HG02840 (cell line): ENCODE measurements at regions not wholly inside any gene's neighbourhood (a gene's known extent, or its start where the extent isn't known, plus 50 kb on each side); places are given as distances from the start of the nearest gene placed in this dataset.
"Not testable (repeated sequence)": the region's sequence is repeated elsewhere in the genome, so short reads cannot be mapped to it uniquely, and the experiment has no call there.

Experiments
- ATAC-seq: cut with Tn5 transposase; IDR thresholded peaks from one replicate; pipeline ENCODE4 v1.9.1; 2021; ENCODE audit warnings: mild to moderate bottlenecking, moderate library complexity, moderate number of reproducible peaks; ENCODE audit not compliant: unreplicated experiment, low FRiP score

GRCh38 chr1:187928696-187929095 is 1099.9 kb downstream of the PLA2G4A start:
- ATAC-seq: no peak

- no peak for ATAC-seq
Measured at GRCh38 chr1:187931776-187932175, 1103.0 kb downstream of the PLA2G4A start.

DNA sequence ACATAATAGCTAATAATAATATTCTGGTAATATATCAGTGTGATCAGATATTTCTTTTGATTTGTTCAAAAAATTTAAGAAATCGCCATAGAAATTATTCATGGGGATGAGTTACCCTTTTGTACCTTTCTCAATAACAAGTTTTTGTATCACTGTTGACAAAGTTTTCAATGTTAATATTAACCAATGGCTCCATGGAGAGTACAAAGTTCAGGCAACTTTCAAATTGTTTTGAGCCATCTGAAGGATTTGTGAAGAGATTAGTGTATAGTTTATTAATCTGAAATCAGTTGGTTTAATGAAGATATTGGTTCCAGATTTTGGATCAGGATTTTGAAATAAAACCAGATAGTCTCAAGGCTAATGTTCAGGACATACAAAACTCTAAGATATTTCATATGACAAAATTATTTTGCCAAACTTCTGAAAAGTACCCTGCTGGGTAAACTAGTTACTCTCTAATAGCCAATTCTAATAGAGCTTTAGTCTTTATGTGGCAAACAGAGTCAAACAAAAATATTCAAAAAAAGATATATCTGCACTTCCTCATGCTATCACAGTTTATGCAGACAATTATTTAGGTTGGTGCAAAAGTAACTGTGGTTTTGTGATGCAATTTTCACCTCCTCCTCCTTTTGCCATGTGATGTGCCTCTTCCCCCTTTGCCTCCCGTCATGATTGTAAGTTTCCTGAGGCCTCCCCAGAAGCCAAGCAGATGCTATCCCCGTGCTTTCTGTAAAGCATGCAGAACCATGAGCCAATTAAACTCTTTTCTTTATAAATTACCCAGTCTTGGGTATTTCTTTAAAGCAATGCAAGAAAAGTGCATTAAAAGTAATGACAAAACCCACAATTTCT is 1105.0 kb downstream of the PLA2G4A start:
- ATAC-seq: no peak

GRCh38 chr1:187936667-187937066 is 1107.9 kb downstream of the PLA2G4A start:
- no peak for ATAC-seq

DNA sequence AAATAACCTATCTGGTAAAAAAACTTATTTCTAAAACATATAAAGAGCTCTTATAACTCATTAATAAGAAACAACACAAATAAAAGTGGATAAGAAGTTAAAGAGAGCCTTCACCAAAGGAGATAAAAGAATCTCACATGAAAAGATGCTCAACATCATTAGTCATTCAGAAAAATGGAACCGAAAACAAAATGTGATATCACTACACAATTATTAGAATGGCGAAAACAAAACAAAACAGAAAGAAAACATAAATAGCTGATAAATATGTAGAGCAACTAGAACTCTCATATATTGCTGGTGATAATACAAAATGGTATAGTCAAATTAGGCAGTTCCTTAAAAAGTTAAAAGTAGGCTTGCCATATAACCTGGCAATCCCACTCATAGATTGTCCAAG is 1109.3 kb downstream of the PLA2G4A start:
- no peak for ATAC-seq

GRCh38 chr1:187942986-187943385 is 1114.2 kb downstream of the PLA2G4A start:
- ATAC-seq: no peak

- ATAC-seq: no peak
Measured at GRCh38 chr1:187943606-187944403, 1115.1 kb downstream of the PLA2G4A start.

- not testable (repeated sequence) for ATAC-seq
Measured at GRCh38 chr1:187946661-187947060, 1117.9 kb downstream of the PLA2G4A start.

DNA sequence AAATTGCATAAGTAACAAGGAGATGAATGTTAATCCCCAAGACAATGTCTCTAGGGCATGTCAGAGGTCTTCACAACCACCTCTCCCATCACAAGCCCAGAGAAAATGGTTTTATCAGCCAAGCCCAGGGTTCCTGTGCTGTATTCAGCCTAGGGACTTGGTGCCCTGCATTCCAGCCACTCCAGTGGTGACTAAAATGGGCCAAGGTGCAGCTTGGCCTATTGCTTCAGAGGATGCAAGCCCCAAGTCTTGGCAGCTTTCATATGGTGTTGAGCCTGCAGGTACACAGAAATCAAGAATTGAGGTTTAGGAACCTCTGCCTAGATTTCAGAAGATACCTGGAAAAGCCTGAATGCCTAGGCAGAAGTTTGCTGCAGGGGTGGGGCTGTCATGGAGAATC is 1118.6 kb downstream of the PLA2G4A start:
- no peak for ATAC-seq

- no peak for ATAC-seq
Measured at GRCh38 chr1:187948170-187948794, 1119.5 kb downstream of the PLA2G4A start.

GRCh38 chr1:187949567-187949966 is 1120.8 kb downstream of the PLA2G4A start:
- ATAC-seq: no peak

DNA sequence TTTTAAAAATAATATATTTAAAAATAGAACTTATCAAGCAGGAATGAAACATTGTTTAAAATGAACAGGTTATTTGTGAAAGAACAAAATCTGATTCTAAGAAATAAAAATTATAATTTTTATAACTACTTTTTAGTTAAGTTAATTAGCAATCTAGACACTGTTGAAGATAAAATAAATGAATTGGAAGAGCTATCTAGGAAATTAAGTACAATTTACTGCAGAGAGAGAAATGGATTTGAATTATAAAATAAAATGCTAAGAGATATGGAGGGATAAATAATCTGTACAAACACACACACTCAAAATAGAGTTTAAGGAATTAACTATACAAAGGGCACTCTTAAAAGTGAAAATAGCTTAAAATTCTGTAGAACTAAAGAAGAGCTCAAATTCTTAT is 1123.1 kb downstream of the PLA2G4A start:
- no peak for ATAC-seq

DNA sequence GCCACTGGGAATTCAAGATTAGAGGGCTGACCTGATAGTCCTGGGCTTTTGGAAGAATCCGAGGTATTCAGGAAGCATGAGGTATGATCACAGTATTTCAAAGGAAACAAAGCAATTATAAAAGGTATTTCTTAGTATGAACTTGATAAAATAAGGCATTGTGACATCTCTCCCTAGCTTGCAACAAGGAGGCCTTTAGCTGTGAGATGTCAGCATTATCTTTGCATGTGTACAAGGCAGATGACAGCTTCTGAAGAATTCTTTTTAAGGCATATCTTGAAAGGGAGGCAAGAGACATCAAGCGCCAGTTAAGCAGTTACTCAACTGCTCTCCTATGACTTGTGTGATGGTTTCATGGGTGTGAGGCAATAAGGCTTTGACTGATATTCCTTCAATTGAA is 1123.7 kb downstream of the PLA2G4A start:
- no peak for ATAC-seq

DNA sequence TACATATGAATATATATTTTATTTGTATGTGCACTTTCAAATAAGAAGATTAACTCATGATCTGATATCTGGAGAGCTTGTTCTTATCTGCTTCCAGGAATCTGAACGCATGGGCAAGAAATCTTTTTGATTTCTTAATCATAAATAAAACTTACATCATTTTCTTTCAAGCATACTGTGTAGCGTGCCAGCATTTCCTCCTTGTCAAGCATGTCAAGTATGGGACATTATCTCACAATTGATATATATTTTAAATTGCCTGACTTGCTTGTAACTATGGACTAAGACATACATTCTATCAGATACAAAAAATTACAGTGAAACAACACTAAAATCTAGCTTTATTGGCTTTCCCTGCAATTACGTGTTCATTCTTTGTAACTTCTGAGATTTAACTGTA is 1128.2 kb downstream of the PLA2G4A start:
- ATAC-seq: no peak

- no peak for ATAC-seq
Measured at GRCh38 chr1:187958207-187958606, 1129.5 kb downstream of the PLA2G4A start.

- ATAC-seq: no peak
Measured at GRCh38 chr1:187959062-187959461, 1130.3 kb downstream of the PLA2G4A start.

GRCh38 chr1:187960125-187960638 is 1131.4 kb downstream of the PLA2G4A start:
- ATAC-seq: no peak

DNA sequence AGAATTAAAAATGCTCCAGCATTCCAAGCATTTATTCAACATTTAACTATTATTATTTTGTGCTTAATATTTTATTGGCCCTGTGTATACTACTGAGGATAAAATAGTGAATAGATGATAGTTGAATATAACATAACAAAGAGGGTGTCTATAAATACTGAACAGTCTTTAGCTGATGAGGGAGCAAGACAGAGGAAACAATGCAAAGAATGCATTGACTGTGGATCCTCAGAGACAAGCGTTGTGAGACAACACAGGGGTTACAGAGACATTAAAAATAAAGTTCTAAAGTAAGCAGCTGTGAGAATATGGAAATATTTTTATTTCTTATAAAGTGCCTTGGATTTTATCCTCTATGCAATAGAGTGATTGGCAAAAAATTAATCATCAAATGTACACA is 1133.1 kb downstream of the PLA2G4A start:
- ATAC-seq: no peak

GRCh38 chr1:187971851-187972250 is 1143.1 kb downstream of the PLA2G4A start:
- no peak for ATAC-seq

DNA sequence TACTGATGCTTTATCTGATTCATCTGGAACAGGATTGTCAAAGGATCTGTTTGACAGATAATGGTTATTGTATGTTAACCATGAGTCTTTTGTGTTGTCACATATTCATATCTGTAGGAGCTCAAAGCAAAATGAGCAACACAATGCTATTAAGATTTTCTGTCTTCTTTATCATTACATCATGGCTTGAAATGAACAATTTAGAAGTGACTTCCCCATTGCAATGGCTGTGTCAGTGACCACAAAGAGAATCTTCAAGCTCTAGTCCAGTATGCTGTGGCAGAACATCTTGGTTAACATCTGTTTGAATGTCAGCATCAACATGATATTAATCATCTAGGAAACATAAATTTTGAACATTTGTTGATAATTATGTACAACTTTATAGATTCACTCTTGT is 1148.5 kb downstream of the PLA2G4A start:
- no peak for ATAC-seq
